ENCODE measurements at regions not wholly inside any gene's neighbourhood (a gene's known extent, or its start where the extent isn't known, plus 50 kb on each side); places are given as distances from the start of the nearest gene placed in this dataset.

DNA sequence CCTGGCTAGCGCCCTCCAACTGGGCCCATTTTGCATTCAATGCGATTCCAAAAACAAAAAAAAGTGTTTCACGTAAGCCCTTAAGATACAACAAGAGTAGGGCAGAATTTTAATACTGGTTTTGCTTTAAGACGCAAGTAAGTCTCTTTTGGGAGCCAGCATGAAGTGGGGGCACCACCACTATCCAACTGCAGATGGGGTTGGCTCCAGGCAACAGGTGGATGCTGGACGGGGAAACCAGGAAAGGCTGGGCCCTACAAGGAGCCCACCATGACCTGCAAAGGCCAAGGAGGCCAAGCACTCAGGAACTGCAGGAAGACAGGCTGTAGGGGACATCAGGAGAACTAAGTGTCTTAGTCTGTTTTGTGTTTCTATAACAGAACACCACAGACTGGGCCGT, 86.5 kb upstream of the INSIG1 start:
- TF ChIP-seq, protein P1, sequence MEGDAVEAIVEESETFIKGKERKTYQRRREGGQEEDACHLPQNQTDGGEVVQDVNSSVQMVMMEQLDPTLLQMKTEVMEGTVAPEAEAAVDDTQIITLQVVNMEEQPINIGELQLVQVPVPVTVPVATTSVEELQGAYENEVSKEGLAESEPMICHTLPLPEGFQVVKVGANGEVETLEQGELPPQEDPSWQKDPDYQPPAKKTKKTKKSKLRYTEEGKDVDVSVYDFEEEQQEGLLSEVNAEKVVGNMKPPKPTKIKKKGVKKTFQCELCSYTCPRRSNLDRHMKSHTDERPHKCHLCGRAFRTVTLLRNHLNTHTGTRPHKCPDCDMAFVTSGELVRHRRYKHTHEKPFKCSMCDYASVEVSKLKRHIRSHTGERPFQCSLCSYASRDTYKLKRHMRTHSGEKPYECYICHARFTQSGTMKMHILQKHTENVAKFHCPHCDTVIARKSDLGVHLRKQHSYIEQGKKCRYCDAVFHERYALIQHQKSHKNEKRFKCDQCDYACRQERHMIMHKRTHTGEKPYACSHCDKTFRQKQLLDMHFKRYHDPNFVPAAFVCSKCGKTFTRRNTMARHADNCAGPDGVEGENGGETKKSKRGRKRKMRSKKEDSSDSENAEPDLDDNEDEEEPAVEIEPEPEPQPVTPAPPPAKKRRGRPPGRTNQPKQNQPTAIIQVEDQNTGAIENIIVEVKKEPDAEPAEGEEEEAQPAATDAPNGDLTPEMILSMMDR (IDR thresholded peaks at IDR 0.05; ENCODE audit: unreplicated experiment), result no peak
- no peak overlapping the region for H3K4me3 Mint-ChIP-seq
- no peaks in the 10 kb centered on the region for H3K9me3 Mint-ChIP-seq
- no peak for DNase-seq (ENCODE audit: low spot score in 2 of 2, unreplicated experiment in 2 of 2)
- peaks cover 3% of the 10 kb centered on the region for H3K27me3 Mint-ChIP-seq (ENCODE audit: low read depth)
- peaks cover 49% of the 10 kb centered on the region for H3K4me1 Mint-ChIP-seq
- no peaks in the 10 kb centered on the region for H3K36me3 Mint-ChIP-seq
- no peak overlapping the region for H3K27ac Mint-ChIP-seq

DNA sequence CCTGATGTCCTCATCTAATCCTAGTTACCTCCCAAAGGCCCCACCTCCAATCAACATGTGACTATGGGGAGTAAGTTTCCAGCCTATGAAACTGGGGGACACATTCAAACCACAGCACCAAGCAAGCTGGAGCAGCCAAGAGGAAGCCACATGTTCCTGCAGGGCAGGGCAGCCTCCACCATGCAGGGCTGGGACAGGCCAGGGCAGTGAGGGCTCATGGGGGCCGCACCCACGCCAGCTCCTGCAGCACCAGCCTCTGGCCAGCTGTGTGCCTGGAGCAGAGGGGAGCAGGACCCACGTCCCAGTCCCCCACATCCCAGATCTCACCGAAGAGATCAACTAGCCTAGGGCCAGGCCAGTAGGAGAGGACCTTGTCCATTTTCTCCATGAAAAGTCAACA, 85.9 kb upstream of the INSIG1 start:
- no peak for DNase-seq (ENCODE audit: low spot score in 2 of 2, unreplicated experiment in 2 of 2)
- peaks cover 3% of the 10 kb centered on the region for H3K27me3 Mint-ChIP-seq (ENCODE audit: low read depth)
- TF ChIP-seq, protein P1 (IDR thresholded peaks at IDR 0.05; ENCODE audit: unreplicated experiment), result no peak
- H3K9me3 Mint-ChIP-seq, result no peaks in the 10 kb centered on the region
- no peak overlapping the region for H3K27ac Mint-ChIP-seq
- no peaks in the 10 kb centered on the region for H3K36me3 Mint-ChIP-seq
- H3K4me1 Mint-ChIP-seq, result peaks cover 43% of the 10 kb centered on the region
- H3K4me3 Mint-ChIP-seq, result no peak overlapping the region

DNA sequence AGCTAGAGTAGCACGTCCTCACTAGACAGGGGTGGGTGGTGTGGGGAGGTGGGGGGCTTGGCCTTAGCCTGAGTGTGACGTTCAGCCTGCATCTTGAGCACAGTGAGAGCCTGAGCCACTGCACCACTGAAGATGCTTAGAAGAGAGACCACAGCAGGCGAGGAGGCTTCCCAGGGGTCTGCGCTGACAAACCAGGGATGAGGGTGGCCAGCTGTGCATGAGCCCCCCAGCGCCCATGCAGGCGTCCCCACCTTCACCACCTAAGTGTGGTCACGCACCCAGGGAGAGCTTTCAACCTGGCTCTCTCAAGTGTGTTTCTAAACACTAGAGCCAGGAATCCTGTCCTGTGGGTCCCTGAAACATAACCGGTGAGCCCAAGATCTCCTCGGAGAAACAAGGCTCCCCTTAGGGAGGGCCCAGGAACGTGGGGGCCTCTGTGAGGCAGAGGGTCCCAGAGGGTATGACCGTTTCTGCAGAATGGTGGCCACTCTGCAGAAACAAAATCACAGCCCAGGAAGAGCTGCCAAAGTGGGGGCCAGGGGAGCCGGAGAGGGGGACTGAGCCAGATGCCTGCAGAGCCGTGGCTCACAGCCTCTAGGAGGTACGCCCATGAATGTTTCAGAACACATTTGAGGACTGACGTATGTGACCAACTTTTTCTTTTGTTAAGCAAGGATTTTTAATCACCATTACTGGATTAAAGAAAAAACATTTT, 85.2 kb upstream of the INSIG1 start:
- no peak overlapping the region for H3K4me3 Mint-ChIP-seq
- TF ChIP-seq, protein P1 (IDR thresholded peaks at IDR 0.05; ENCODE audit: unreplicated experiment), result no peak
- no peaks in the 10 kb centered on the region for H3K9me3 Mint-ChIP-seq
- peaks cover 3% of the 10 kb centered on the region for H3K27me3 Mint-ChIP-seq (ENCODE audit: low read depth)
- peak overlapping the region; percentile 59 for H3K27ac Mint-ChIP-seq
- H3K36me3 Mint-ChIP-seq, result no peaks in the 10 kb centered on the region
- DNase-seq (ENCODE audit: low spot score in 2 of 2, unreplicated experiment in 2 of 2), result no peak
- H3K4me1 Mint-ChIP-seq, result peaks cover 42% of the 10 kb centered on the region

DNA sequence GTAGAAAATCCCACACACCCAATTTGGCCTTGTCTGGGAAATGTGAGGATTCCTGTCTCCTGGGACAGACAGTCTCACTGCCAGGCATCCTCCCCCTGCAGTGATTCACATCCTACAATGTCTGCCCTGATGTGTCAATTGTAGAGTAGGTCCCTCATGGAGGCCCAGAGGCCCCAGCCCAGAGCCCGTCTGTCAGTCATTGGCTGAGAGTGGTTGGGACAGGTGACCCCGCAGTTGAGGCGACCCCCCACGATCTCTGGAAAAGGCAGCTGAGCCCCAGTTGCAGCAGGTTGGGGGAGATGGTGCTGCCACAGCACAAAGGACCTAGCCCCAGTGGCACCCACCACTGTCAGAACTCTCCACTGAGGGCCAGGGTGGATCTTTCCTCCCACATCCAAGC, 84.3 kb upstream of the INSIG1 start:
- peaks cover 3% of the 10 kb centered on the region for H3K27me3 Mint-ChIP-seq (ENCODE audit: low read depth)
- peaks cover 44% of the 10 kb centered on the region for H3K4me1 Mint-ChIP-seq
- peak overlapping the region; percentile 73 for H3K4me3 Mint-ChIP-seq
- DNase-seq (ENCODE audit: low spot score in 2 of 2, unreplicated experiment in 2 of 2), result no peak
- TF ChIP-seq, protein P1 (IDR thresholded peaks at IDR 0.05; ENCODE audit: unreplicated experiment), result no peak
- no peaks in the 10 kb centered on the region for H3K9me3 Mint-ChIP-seq
- peak overlapping the region; percentile 97 for H3K27ac Mint-ChIP-seq
- no peaks in the 10 kb centered on the region for H3K36me3 Mint-ChIP-seq

DNA sequence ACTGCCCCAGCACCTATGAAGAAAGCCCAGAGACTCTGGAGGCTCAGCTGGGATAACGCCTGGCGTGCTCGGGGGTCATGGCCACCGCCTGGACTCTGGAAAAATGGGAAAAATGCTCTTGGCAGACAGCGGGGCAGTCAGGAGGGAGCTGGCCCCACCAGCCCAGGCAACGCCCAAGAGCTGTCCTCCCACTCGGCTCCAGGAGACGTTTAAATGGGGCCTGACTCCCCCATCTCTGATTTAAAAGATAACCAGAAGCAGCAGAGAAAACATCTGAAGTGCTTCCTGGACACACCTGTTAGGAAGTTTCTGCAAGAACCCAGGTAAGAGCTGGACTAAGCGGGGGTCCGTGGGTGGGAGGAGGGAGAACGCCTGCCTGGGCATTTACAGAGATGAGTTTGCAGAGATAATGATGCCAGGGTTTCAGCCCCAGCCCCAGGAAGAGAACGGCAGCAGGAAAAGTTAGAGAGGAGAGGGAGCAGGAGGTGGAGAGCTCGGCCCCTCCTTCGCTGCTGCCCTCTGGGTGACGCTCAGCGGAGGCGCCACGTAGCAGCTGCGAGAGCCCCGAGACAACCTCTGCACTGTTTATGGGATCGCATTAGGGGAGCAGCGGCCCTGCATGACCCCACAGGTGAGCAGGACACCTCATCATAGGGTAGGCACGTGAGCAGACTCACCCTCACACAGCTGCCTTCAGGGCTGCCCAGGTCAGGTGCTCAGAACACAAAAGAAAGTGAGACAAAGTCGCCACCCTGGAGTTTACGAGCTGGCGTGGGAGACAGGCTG, 83.5 kb upstream of the INSIG1 start:
- H3K4me3 Mint-ChIP-seq, result peak overlapping the region; percentile 73
- TF ChIP-seq, protein P1 (IDR thresholded peaks at IDR 0.05; ENCODE audit: unreplicated experiment), result no peak
- DNase-seq (ENCODE audit: low spot score in 2 of 2, unreplicated experiment in 2 of 2), result no peak
- H3K27me3 Mint-ChIP-seq (ENCODE audit: low read depth), result peaks cover 3% of the 10 kb centered on the region
- H3K36me3 Mint-ChIP-seq, result no peaks in the 10 kb centered on the region
- peak overlapping the region; percentile 97 for H3K27ac Mint-ChIP-seq
- no peaks in the 10 kb centered on the region for H3K9me3 Mint-ChIP-seq
- H3K4me1 Mint-ChIP-seq, result peaks cover 42% of the 10 kb centered on the region
